Chondrocyte (in vitro differentiated cells): ENCODE measurements at regions not wholly inside any gene's neighbourhood (a gene's known extent, or its start where the extent isn't known, plus 50 kb on each side); places are given as distances from the start of the nearest gene placed in this dataset.

Experiments
- DNase-seq: peaks from one replicate; pipeline ENCODE4 v3.0.0; 2021; ENCODE audit warnings: mixed read lengths, low spot score
- H3K27ac Mint-ChIP-seq: one replicate; pipeline ENCODE4 v1.8.0; 2021; ENCODE audit warnings: mild to moderate bottlenecking, moderate library complexity, mixed read lengths; ENCODE audit not compliant: unreplicated experiment
- H3K27me3 Mint-ChIP-seq: 2 replicates; pipeline ENCODE4 v1.8.0; 2021; ENCODE audit warnings: low read depth, mixed read lengths
- H3K36me3 Mint-ChIP-seq: 2 replicates; pipeline ENCODE4 v1.8.0; 2021; ENCODE audit warnings: low read depth, mixed read lengths
- H3K4me1 Mint-ChIP-seq: 2 replicates; pipeline ENCODE4 v1.8.0; 2021; ENCODE audit warnings: low read depth, mild to moderate bottlenecking, mixed read lengths
- H3K4me3 Mint-ChIP-seq: one replicate; pipeline ENCODE4 v1.8.0; 2021; ENCODE audit warnings: mild to moderate bottlenecking, moderate library complexity, mixed read lengths; ENCODE audit not compliant: unreplicated experiment
- H3K9me3 Mint-ChIP-seq: 2 replicates; pipeline ENCODE4 v1.8.0; 2021; ENCODE audit warnings: low read depth, mixed read lengths
- CTCF ChIP-seq: fragments of 200-600 bp; sonication (generic); IDR thresholded peaks from 2 replicates; pipeline ENCODE4 v1.5.0; 2021; ENCODE audit warnings: antibody characterized with exemption, mild to moderate bottlenecking, moderate library complexity

GRCh38 chr1:199698222-199698621, 329.3 kb upstream of the NR5A2 start:
- H3K27me3 Mint-ChIP-seq: peaks cover 60% of the 10 kb centered on the region

DNA sequence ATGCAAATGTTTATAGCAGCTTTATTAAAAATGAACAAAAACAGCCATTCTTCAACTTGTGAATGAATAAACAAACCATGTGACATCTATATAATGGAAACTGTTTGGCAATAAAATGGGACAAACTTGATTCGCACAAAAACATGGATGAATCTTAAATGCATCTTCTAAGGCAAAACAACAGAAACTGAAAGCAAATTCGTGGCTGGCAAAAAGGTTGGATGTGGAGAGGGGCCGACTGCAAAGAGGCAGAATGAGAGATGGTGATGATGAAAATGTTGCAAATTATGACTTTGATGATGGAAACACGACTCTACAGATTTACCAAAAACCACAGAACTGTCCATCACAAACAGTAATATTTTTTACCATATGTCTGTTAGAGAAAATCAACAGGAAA, 327.0 kb upstream of the NR5A2 start:
- TF ChIP-seq CTCF: no peak
- Mint-ChIP-seq H3K4me1 (no peaks in the 10 kb centered on the region), H3K4me3 (no peak overlapping the region), H3K9me3 (no peaks in the 10 kb centered on the region), H3K27ac (no peak overlapping the region), H3K27me3 (peaks cover 53% of the 10 kb centered on the region), H3K36me3 (peaks cover 2% of the 10 kb centered on the region)
- DNase-seq: no peak

More at GRCh38 chr1:199698222-199698621, 329.3 kb upstream of the NR5A2 start:
- Mint-ChIP-seq H3K9me3 (no peaks in the 10 kb centered on the region), H3K36me3 (peaks cover 2% of the 10 kb centered on the region), H3K4me1 (no peaks in the 10 kb centered on the region), H3K27ac (no peak overlapping the region), H3K4me3 (no peak overlapping the region)
- no peak for TF ChIP-seq CTCF
- no peak for DNase-seq

- H3K27me3 Mint-ChIP-seq: peaks cover 50% of the 10 kb centered on the region
- no peaks in the 10 kb centered on the region for H3K9me3 Mint-ChIP-seq
- H3K4me1 Mint-ChIP-seq: no peaks in the 10 kb centered on the region
- no peak overlapping the region for H3K27ac Mint-ChIP-seq
- TF ChIP-seq CTCF: no peak
- H3K36me3 Mint-ChIP-seq: peaks cover 2% of the 10 kb centered on the region
- no peak overlapping the region for H3K4me3 Mint-ChIP-seq
- no peak for DNase-seq
Measured at GRCh38 chr1:199701726-199702125, 325.8 kb upstream of the NR5A2 start.

DNA sequence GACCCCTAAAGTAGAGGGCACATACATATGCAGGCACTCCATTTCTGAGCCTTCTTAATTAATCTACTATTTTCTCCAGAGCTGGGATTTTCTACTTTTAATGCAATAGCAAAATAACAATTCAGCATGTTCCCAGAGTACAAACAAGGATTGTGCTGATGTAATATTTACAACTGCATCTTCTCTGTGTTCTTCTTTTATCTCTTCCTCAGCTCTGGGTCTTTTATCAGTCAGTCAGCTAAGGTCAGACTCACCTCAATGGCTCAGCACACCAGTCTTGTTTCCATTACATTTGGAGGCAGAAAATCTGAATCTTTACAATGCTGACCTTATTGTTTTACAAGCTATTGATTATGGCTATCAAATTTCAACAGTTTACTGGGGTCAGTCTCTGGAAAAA, 323.3 kb upstream of the NR5A2 start:
- no peak for DNase-seq
- H3K27me3 Mint-ChIP-seq: peaks cover 39% of the 10 kb centered on the region
- no peak overlapping the region for H3K4me3 Mint-ChIP-seq
- H3K27ac Mint-ChIP-seq: no peak overlapping the region
- H3K4me1 Mint-ChIP-seq: no peaks in the 10 kb centered on the region
- H3K9me3 Mint-ChIP-seq: no peaks in the 10 kb centered on the region
- H3K36me3 Mint-ChIP-seq: peaks cover 2% of the 10 kb centered on the region
- no peak for TF ChIP-seq CTCF

- no peak for TF ChIP-seq CTCF
- no peaks in the 10 kb centered on the region for H3K36me3 Mint-ChIP-seq
- no peak for DNase-seq
- H3K4me1 Mint-ChIP-seq: no peaks in the 10 kb centered on the region
- H3K27me3 Mint-ChIP-seq: peaks cover 34% of the 10 kb centered on the region
- peaks cover 9% of the 10 kb centered on the region for H3K9me3 Mint-ChIP-seq
- no peak overlapping the region for H3K4me3 Mint-ChIP-seq
- H3K27ac Mint-ChIP-seq: no peak overlapping the region
Measured at GRCh38 chr1:199705825-199706224, 321.7 kb upstream of the NR5A2 start.
